Caco-2 (cell line): ENCODE measurements at regions not wholly inside any gene's neighbourhood (a gene's known extent, or its start where the extent isn't known, plus 50 kb on each side); places are given as distances from the start of the nearest gene placed in this dataset.

ENCODE experiments used
- BruUV-seq: library from RNA; stranded (reverse); fragments of 400-500 nt; replicated peaks from 2 replicates; lab custom pipeline; 2021; lab: Mats Ljungman, UMichigan
- CTCF ChIA-PET: fragments of 300-600 bp; sonication (Branson Sonifier 250); formaldehyde crosslinking; loops from one replicate; lab custom pipeline; 2022; ENCODE audit warnings: antibody characterized with exemption; lab: Charles Lee
- POLR2A ChIA-PET: fragments of 300-600 bp; sonication (Branson Sonifier 250); formaldehyde crosslinking; loops from one replicate; lab custom pipeline; 2022; ENCODE audit warnings: antibody characterized with exemption; lab: Charles Lee
- DNase-seq, 2 experiments: peaks; one replicate each; pipeline versions ENCODE4 v3.0.0 to v3.0.0-alpha.2; 2020 to 2022
- H3K27me3 ChIP-seq: replicated peaks from 2 replicates; pipeline ENCODE4 v1.6.0; 2011; ENCODE audit warnings: low read length; ENCODE audit not compliant: control insufficient read depth, insufficient read depth
- H3K36me3 ChIP-seq: 2 replicates; pipeline ENCODE4 v1.5.1; 2011; ENCODE audit warnings: low read length; ENCODE audit not compliant: control insufficient read depth, insufficient read depth
- H3K4me1 ChIP-seq: fragments of 250-450 bp; sonication (Bioruptor Pico); 2 replicates; pipeline ENCODE4 v1.5.1; 2020; ENCODE audit warnings: mild to moderate bottlenecking
- H3K4me3 ChIP-seq: 2 replicates; pipeline ENCODE4 v1.5.1; 2011; ENCODE audit warnings: low read depth, mild to moderate bottlenecking, control low read depth, low read length
- H3K9me3 ChIP-seq: fragments of 250-450 bp; sonication (Bioruptor Pico); 2 replicates; pipeline ENCODE4 v1.5.1; 2020; ENCODE audit warnings: mild to moderate bottlenecking, moderate library complexity
- H3K27ac Mint-ChIP-seq: one replicate; pipeline ENCODE4 v1.8.0; 2022; ENCODE audit warnings: mixed read lengths; ENCODE audit not compliant: unreplicated experiment
- H3K27me3 Mint-ChIP-seq: one replicate; pipeline ENCODE4 v1.8.0; 2022; ENCODE audit warnings: mixed read lengths; ENCODE audit not compliant: insufficient read depth, unreplicated experiment
- H3K36me3 Mint-ChIP-seq: one replicate; pipeline ENCODE4 v1.8.0; 2022; ENCODE audit warnings: mild to moderate bottlenecking, mixed read lengths; ENCODE audit not compliant: insufficient read depth, unreplicated experiment
- H3K4me1 Mint-ChIP-seq: one replicate; pipeline ENCODE4 v1.8.0; 2022; ENCODE audit warnings: low read depth, mixed read lengths; ENCODE audit not compliant: unreplicated experiment
- H3K4me3 Mint-ChIP-seq: one replicate; pipeline ENCODE4 v1.8.0; 2022; ENCODE audit warnings: mild to moderate bottlenecking, moderate library complexity, mixed read lengths; ENCODE audit not compliant: unreplicated experiment
- H3K9me3 Mint-ChIP-seq: one replicate; pipeline ENCODE4 v1.8.0; 2022; ENCODE audit warnings: mixed read lengths; ENCODE audit not compliant: unreplicated experiment
- CTCF ChIP-seq, 2 experiments: fragments of 200-600 bp in 1 of 2; IDR thresholded peaks; 1 replicate in 1 of 2; 2 replicates in 1 of 2; pipeline versions ENCODE4 v1.5.1 to v1.8.0; 2011 to 2022; ENCODE audit warnings: antibody characterized with exemption in 1 of 2, control low read depth in 1 of 2, inconsistent platforms in 1 of 2, low read depth in 1 of 2, low read length in 1 of 2, mild to moderate bottlenecking in 1 of 2, moderate library complexity in 1 of 2; ENCODE audit not compliant: insufficient read depth in 1 of 2, severe bottlenecking in 1 of 2, unreplicated experiment in 1 of 2
- intact Hi-C: fragments of 100-400 bp; cut with micrococcal nuclease; formaldehyde crosslinking; loops from one replicate; pipeline ENCODE4 v1.10.0; 2022; ENCODE audit not compliant: unreplicated experiment

GRCh38 chr5:12269164-12269563, 364.9 kb upstream of the CTNND2 start:
- no peaks in the 10 kb centered on the region for H3K36me3 Mint-ChIP-seq
- H3K9me3 Mint-ChIP-seq, result no peaks in the 10 kb centered on the region
- peaks cover 8% of the 10 kb centered on the region for H3K27me3 Mint-ChIP-seq

GRCh38 chr5:12258549-12258948, 354.3 kb upstream of the CTNND2 start:
- Histone ChIP-seq H3K4me1 (no peaks in the 10 kb centered on the region), H3K36me3 (no peaks in the 10 kb centered on the region), H3K4me3 (no peak overlapping the region), H3K27me3 (no peaks in the 10 kb centered on the region), H3K9me3 (no peaks in the 10 kb centered on the region)
- H3K36me3 Mint-ChIP-seq, result no peaks in the 10 kb centered on the region
- POLR2A ChIA-PET, result no interaction called here
- intact Hi-C loops, result no loop called here
- BruUV-seq, result no TSS peak
- no peak for TF ChIP-seq CTCF (IDR thresholded peaks at IDR 0.05; ENCODE audit: insufficient read depth in 1 of 2, low read depth in 1 of 2, low read length in 1 of 2, severe bottlenecking in 1 of 2, unreplicated experiment in 1 of 2)
- no peak for DNase-seq
- H3K9me3 Mint-ChIP-seq, result no peaks in the 10 kb centered on the region
- no peaks in the 10 kb centered on the region for H3K4me1 Mint-ChIP-seq
- no peaks in the 10 kb centered on the region for H3K27me3 Mint-ChIP-seq
- no peak overlapping the region for H3K4me3 Mint-ChIP-seq
- CTCF ChIA-PET, result no interaction called here
- H3K27ac Mint-ChIP-seq, result no peak overlapping the region

More at GRCh38 chr5:12269164-12269563, 364.9 kb upstream of the CTNND2 start:
- intact Hi-C loops, result no loop called here
- no TSS peak for BruUV-seq
- no peaks in the 10 kb centered on the region for H3K9me3 ChIP-seq
- no peaks in the 10 kb centered on the region for H3K4me1 ChIP-seq
- TF ChIP-seq CTCF (IDR thresholded peaks at IDR 0.05; ENCODE audit: insufficient read depth in 1 of 2, low read depth in 1 of 2, low read length in 1 of 2, severe bottlenecking in 1 of 2, unreplicated experiment in 1 of 2), result no peak
- ChIA-PET CTCF (no interaction called here), POLR2A (no interaction called here)
- H3K4me3 ChIP-seq, result no peak overlapping the region
- no peaks in the 10 kb centered on the region for H3K27me3 ChIP-seq
- H3K4me1 Mint-ChIP-seq, result no peaks in the 10 kb centered on the region
- no peak overlapping the region for H3K27ac Mint-ChIP-seq
- no peaks in the 10 kb centered on the region for H3K36me3 ChIP-seq
- no peak for DNase-seq
- no peak overlapping the region for H3K4me3 Mint-ChIP-seq

- Histone ChIP-seq H3K4me1 (no peaks in the 10 kb centered on the region), H3K9me3 (no peaks in the 10 kb centered on the region), H3K27me3 (no peaks in the 10 kb centered on the region), H3K4me3 (no peak overlapping the region), H3K36me3 (no peaks in the 10 kb centered on the region)
- POLR2A ChIA-PET, result no interaction called here
- Mint-ChIP-seq H3K36me3 (no peaks in the 10 kb centered on the region), H3K27ac (no peak overlapping the region), H3K27me3 (no peaks in the 10 kb centered on the region), H3K9me3 (no peaks in the 10 kb centered on the region), H3K4me3 (no peak overlapping the region), H3K4me1 (no peaks in the 10 kb centered on the region)
- no TSS peak for BruUV-seq
- intact Hi-C loops, result no loop called here
- DNase-seq, result no peak
- TF ChIP-seq CTCF (IDR thresholded peaks at IDR 0.05; ENCODE audit: insufficient read depth in 1 of 2, low read depth in 1 of 2, low read length in 1 of 2, severe bottlenecking in 1 of 2, unreplicated experiment in 1 of 2), result no peak
- CTCF ChIA-PET, result no interaction called here
Observed at GRCh38 chr5:12250454-12250853, 346.2 kb upstream of the CTNND2 start.
